ENCODE measurements at regions not wholly inside any gene's neighbourhood (a gene's known extent, or its start where the extent isn't known, plus 50 kb on each side); places are given as distances from the start of the nearest gene placed in this dataset.
A peak's percentile ranks its signal among the peaks of the same experiment; 100 is the strongest.

DNA sequence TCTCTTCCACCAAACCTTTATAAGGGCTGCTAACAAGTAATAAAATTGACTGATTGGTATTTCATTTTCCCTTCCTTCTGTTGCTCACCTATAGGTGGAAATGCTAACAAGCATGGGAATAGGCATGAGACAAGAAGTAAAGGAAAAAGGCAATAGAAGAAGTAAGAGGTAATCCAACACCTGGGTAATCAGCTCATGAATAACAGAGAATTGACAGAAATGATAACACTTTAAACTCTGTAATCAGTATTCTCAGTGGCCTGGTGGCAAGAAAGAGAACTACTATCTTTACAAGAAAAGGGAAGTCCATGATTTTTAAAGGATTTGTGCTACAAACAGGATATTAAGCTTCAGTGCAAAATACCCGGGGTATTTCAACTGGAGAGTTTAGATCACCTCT is 737.8 kb downstream of the RERGL start (continued):
- TF ChIP-seq, protein P1, sequence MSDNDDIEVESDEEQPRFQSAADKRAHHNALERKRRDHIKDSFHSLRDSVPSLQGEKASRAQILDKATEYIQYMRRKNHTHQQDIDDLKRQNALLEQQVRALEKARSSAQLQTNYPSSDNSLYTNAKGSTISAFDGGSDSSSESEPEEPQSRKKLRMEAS (CRISPR knock-in tag; IDR thresholded peaks at IDR 0.05): no peak

DNA sequence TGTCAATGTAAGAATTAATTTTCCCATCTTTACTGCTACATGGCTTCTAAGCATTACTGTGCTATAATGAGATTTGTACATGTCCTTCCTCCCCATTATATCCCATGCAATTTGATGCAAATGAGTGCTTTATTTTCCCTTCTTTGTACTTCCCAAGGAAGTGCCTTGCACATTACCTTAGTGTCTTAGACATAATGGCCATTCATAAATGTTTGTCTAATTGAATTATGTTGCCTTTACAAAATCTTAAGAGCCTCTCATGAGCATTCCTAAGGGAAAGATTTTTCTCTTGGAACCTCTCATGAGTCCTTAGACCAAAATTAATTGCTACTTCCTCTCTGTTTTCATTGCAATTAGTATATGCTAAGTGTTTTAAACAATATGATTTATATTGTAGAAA is 741.7 kb downstream of the RERGL start:
- POLR2A ChIA-PET: no interaction called here
- CTCF ChIA-PET: no interaction called here
- Mint-ChIP-seq H3K4me3 (no peak overlapping the region), H3K4me1 (peaks cover 9% of the 10 kb centered on the region), H3K27me3 (ENCODE audit: low read depth) (no peaks in the 10 kb centered on the region), H3K27ac (no peak overlapping the region), H3K9me3 (no peaks in the 10 kb centered on the region), H3K36me3 (no peaks in the 10 kb centered on the region)
- ATAC-seq (no peak), DNase-seq (ENCODE audit: low spot score) (no peak)
- TF ChIP-seq, protein P1 (CRISPR knock-in tag; IDR thresholded peaks at IDR 0.05): no peak
- no peak for TF ChIP-seq ETV6 (CRISPR knock-in tag; IDR thresholded peaks at IDR 0.05)
- TF ChIP-seq TEAD4 (CRISPR knock-in tag; IDR thresholded peaks at IDR 0.05): no peak
- TF ChIP-seq, protein P2, sequence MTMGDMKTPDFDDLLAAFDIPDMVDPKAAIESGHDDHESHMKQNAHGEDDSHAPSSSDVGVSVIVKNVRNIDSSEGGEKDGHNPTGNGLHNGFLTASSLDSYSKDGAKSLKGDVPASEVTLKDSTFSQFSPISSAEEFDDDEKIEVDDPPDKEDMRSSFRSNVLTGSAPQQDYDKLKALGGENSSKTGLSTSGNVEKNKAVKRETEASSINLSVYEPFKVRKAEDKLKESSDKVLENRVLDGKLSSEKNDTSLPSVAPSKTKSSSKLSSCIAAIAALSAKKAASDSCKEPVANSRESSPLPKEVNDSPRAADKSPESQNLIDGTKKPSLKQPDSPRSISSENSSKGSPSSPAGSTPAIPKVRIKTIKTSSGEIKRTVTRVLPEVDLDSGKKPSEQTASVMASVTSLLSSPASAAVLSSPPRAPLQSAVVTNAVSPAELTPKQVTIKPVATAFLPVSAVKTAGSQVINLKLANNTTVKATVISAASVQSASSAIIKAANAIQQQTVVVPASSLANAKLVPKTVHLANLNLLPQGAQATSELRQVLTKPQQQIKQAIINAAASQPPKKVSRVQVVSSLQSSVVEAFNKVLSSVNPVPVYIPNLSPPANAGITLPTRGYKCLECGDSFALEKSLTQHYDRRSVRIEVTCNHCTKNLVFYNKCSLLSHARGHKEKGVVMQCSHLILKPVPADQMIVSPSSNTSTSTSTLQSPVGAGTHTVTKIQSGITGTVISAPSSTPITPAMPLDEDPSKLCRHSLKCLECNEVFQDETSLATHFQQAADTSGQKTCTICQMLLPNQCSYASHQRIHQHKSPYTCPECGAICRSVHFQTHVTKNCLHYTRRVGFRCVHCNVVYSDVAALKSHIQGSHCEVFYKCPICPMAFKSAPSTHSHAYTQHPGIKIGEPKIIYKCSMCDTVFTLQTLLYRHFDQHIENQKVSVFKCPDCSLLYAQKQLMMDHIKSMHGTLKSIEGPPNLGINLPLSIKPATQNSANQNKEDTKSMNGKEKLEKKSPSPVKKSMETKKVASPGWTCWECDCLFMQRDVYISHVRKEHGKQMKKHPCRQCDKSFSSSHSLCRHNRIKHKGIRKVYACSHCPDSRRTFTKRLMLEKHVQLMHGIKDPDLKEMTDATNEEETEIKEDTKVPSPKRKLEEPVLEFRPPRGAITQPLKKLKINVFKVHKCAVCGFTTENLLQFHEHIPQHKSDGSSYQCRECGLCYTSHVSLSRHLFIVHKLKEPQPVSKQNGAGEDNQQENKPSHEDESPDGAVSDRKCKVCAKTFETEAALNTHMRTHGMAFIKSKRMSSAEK (CRISPR knock-in tag; IDR thresholded peaks at IDR 0.05; ENCODE audit: borderline replicate concordance): no peak
- TF ChIP-seq, protein P3, sequence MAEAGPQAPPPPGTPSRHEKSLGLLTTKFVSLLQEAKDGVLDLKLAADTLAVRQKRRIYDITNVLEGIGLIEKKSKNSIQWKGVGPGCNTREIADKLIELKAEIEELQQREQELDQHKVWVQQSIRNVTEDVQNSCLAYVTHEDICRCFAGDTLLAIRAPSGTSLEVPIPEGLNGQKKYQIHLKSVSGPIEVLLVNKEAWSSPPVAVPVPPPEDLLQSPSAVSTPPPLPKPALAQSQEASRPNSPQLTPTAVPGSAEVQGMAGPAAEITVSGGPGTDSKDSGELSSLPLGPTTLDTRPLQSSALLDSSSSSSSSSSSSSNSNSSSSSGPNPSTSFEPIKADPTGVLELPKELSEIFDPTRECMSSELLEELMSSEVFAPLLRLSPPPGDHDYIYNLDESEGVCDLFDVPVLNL (CRISPR knock-in tag; IDR thresholded peaks at IDR 0.05; ENCODE audit: borderline replicate concordance, low read depth): no peak
- no peak for TF ChIP-seq PRRX2 (CRISPR knock-in tag; IDR thresholded peaks at IDR 0.05)
- no peak for TF ChIP-seq SMAD3 (CRISPR knock-in tag; IDR thresholded peaks at IDR 0.05; ENCODE audit: borderline replicate concordance)

DNA sequence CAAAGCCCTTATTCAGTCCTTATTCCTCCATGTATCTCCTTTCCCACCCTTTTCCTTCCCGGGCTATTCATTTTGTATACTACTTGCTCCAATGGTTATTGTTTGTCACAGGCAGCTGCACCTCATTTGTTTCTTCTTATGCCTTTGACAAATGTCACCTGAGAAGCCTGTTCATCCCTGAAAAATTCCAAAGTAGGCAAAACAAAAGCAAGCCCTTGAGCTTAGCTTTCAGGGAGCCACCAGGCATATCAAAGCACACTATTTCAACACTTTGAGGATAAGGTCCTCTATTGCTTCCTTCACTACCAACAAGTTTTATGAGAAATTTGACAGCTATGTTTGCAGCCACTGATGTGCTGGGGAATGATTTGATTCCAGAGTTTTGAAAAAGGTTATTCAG is 738.7 kb upstream of the LMO3 start:
- H3K4me3 Mint-ChIP-seq: no peak overlapping the region
- ChIA-PET CTCF (interaction anchor here (0.6 kb wide), 1 partner anchor 75 kb away, joined by 3 read pairs; no protein-coding TSS in a partner anchor), POLR2A (interaction anchor here (0.7 kb wide), 1 partner anchor 76 kb away, joined by 5 read pairs; no protein-coding TSS in a partner anchor)
- no peak overlapping the region for H3K27ac Mint-ChIP-seq
- no peak for DNase-seq (ENCODE audit: low spot score)
- H3K27me3 Mint-ChIP-seq (ENCODE audit: low read depth): no peaks in the 10 kb centered on the region
- TF ChIP-seq, protein P4, sequence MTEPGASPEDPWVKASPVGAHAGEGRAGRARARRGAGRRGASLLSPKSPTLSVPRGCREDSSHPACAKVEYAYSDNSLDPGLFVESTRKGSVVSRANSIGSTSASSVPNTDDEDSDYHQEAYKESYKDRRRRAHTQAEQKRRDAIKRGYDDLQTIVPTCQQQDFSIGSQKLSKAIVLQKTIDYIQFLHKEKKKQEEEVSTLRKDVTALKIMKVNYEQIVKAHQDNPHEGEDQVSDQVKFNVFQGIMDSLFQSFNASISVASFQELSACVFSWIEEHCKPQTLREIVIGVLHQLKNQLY (CRISPR knock-in tag; IDR thresholded peaks at IDR 0.05): no peak
- TF ChIP-seq IRF2 (CRISPR knock-in tag; IDR thresholded peaks at IDR 0.05; ENCODE audit: borderline replicate concordance, low read depth): no peak
- no peak for TF ChIP-seq MYBL2 (CRISPR knock-in tag; IDR thresholded peaks at IDR 0.05)
- TF ChIP-seq ZNF121 (CRISPR knock-in tag; IDR thresholded peaks at IDR 0.05): no peak
- no peak for TF ChIP-seq ZNF219 (CRISPR knock-in tag; IDR thresholded peaks at IDR 0.05; ENCODE audit: borderline replicate concordance)
- TF ChIP-seq FOXJ3 (CRISPR knock-in tag; IDR thresholded peaks at IDR 0.05; ENCODE audit: borderline replicate concordance): no peak
- TF ChIP-seq FOXP1 (CRISPR knock-in tag; IDR thresholded peaks at IDR 0.05; ENCODE audit: borderline replicate concordance): no peak
- TF ChIP-seq EMX1 (CRISPR knock-in tag; IDR thresholded peaks at IDR 0.05): no peak
- no peak for TF ChIP-seq ETV6 (CRISPR knock-in tag; IDR thresholded peaks at IDR 0.05)
- TF ChIP-seq FOXK1 (CRISPR knock-in tag; IDR thresholded peaks at IDR 0.05): no peak
- TF ChIP-seq, protein P5, sequence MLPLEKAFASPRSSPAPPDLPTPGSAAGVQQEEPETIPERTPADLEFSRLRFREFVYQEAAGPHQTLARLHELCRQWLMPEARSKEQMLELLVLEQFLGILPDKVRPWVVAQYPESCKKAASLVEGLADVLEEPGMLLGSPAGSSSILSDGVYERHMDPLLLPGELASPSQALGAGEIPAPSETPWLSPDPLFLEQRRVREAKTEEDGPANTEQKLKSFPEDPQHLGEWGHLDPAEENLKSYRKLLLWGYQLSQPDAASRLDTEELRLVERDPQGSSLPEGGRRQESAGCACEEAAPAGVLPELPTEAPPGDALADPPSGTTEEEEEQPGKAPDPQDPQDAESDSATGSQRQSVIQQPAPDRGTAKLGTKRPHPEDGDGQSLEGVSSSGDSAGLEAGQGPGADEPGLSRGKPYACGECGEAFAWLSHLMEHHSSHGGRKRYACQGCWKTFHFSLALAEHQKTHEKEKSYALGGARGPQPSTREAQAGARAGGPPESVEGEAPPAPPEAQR (CRISPR knock-in tag; IDR thresholded peaks at IDR 0.05): no peak
- TF ChIP-seq HMGA2 (CRISPR knock-in tag; IDR thresholded peaks at IDR 0.05): no peak
- TF ChIP-seq, protein P6, sequence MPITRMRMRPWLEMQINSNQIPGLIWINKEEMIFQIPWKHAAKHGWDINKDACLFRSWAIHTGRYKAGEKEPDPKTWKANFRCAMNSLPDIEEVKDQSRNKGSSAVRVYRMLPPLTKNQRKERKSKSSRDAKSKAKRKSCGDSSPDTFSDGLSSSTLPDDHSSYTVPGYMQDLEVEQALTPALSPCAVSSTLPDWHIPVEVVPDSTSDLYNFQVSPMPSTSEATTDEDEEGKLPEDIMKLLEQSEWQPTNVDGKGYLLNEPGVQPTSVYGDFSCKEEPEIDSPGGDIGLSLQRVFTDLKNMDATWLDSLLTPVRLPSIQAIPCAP (CRISPR knock-in tag; IDR thresholded peaks at IDR 0.05): no peak
- TF ChIP-seq KAT7 (CRISPR knock-in tag; IDR thresholded peaks at IDR 0.05; ENCODE audit: borderline replicate concordance): no peak
- peaks cover 33% of the 10 kb centered on the region for H3K4me1 Mint-ChIP-seq
- peak; percentile 32; the same call in 1 of the 2 replicates for ATAC-seq
- H3K36me3 Mint-ChIP-seq: no peaks in the 10 kb centered on the region
- H3K9me3 Mint-ChIP-seq: no peaks in the 10 kb centered on the region
